Adrenal gland (tissue), 9 donors: ENCODE measurements at regions not wholly inside any gene's neighbourhood (a gene's known extent, or its start where the extent isn't known, plus 50 kb on each side); places are given as distances from the start of the nearest gene placed in this dataset.

Experiments
- DNase-seq, 7 donors: peaks; one replicate each; pipeline ENCODE4 v3.0.0-alpha.2; 2019 to 2020
- H3K27ac ChIP-seq, 5 donors: fragments of 200-600 bp; sonication (generic) in 4 of 5; 1 replicate in 3 of 5; 2 replicates in 2 of 5; pipeline versions ENCODE4 v1.5.1 to v1.8.0; 2016 to 2020; ENCODE audit warnings: mild to moderate bottlenecking in 1 of 5
- H3K27me3 ChIP-seq: fragments of 200-600 bp; 2 replicates; pipeline ENCODE4 v1.8.0; 2021
- H3K36me3 ChIP-seq, 2 donors: fragments of 200-600 bp; replicated peaks in 1 of 2; 1 replicate in 1 of 2; 2 replicates in 1 of 2; pipeline versions ENCODE4 v1.5.1 to v1.8.0; 2018 to 2022
- H3K4me1 ChIP-seq, 2 donors: fragments of 200-600 bp; replicated peaks in 1 of 2; 1 replicate in 1 of 2; 2 replicates in 1 of 2; pipeline versions ENCODE4 v1.5.1 to v1.8.0; 2018 to 2021
- H3K4me3 ChIP-seq, 4 donors: fragments of 200-600 bp; sonication (generic) in 3 of 4; one replicate each; pipeline ENCODE4 v1.5.1; 2016 to 2018
- H3K9me3 ChIP-seq, 3 donors: fragments of 200-600 bp; sonication (generic) in 1 of 3; replicated peaks in 1 of 3; 1 replicate in 2 of 3; 2 replicates in 1 of 3; pipeline versions ENCODE4 v1.5.1 to v1.8.0; 2016 to 2021
- CTCF ChIP-seq, 6 experiments: fragments of 450-650 bp in 4 of 6; fragments of 200-600 bp in 2 of 6; sonication (generic) in 1 of 6; IDR thresholded peaks; 1 replicate in 5 of 6; 2 replicates in 1 of 6; pipeline versions ENCODE4 v1.5.1 to v1.8.0; 2016 to 2021; ENCODE audit warnings: antibody characterized with exemption in 6 of 6, mild to moderate bottlenecking in 2 of 6, moderate library complexity in 1 of 6
- POLR2A ChIP-seq, 2 donors: fragments of 450-650 bp; IDR thresholded peaks; one replicate each; pipeline ENCODE4 v1.6.1; 2017; ENCODE audit warnings: antibody characterized with exemption in 2 of 2, mild to moderate bottlenecking in 2 of 2, moderate library complexity in 1 of 2
- WGBS, 4 donors: extraction: QIAGEN DNeasy Blood & Tissue Kit in 2 of 4; methylation state at CpG; one replicate each; pipeline versions ENCODE4 v1.1.5 to v1.1.7; 2013 to 2017; 5-methylcytosine and 5-hydroxymethylcytosine counted together
- intact Hi-C, 2 donors: fragments of 100-400 bp; cut with DNase I; formaldehyde crosslinking; loops; one replicate each; pipeline versions ENCODE4 v1.14.1 to v1.15.0; 2022 to 2023
- donor health status: healthy with polysubstance abuse.
- donor health status: Bipolar disorder and iron deficiency.
- donor health status: DM: yes; HTN: yes; CAD: no.
- donor health status: DM: no; HTN: no; CAD: no.
- donor health status: DM: no; HTN: no; CAD: no.

GRCh38 chr6:100235631-100236030 lies 229.1 kb downstream of the SIM1 start:
- no peak overlapping the region for H3K27ac ChIP-seq
- TF ChIP-seq POLR2A (IDR thresholded peaks at IDR 0.05) (no peak), CTCF (IDR thresholded peaks at IDR 0.05) (no peak)
- intact Hi-C loops, result no loop called here
- H3K27me3 ChIP-seq, result no peaks in the 10 kb centered on the region
- no peak for DNase-seq
- H3K4me3 ChIP-seq, result no peak overlapping the region
- no peaks in the 10 kb centered on the region for H3K9me3 ChIP-seq
- no peaks in the 10 kb centered on the region for H3K4me1 ChIP-seq
- no peaks in the 10 kb centered on the region for H3K36me3 ChIP-seq

GRCh38 chr6:100234625-100235024 lies 230.1 kb downstream of the SIM1 start:
- no peaks in the 10 kb centered on the region for H3K4me1 ChIP-seq
- TF ChIP-seq CTCF (IDR thresholded peaks at IDR 0.05), result no peak
- no peak for TF ChIP-seq POLR2A (IDR thresholded peaks at IDR 0.05)
- no peaks in the 10 kb centered on the region for H3K36me3 ChIP-seq
- no peaks in the 10 kb centered on the region for H3K27me3 ChIP-seq
- H3K4me3 ChIP-seq, result no peak overlapping the region
- H3K9me3 ChIP-seq, result no peaks in the 10 kb centered on the region
- DNase-seq, result no peak
- intact Hi-C loops, result no loop called here
- no peak overlapping the region for H3K27ac ChIP-seq
- WGBS, 4 donors, result 56 to 70% (median 61%) methylated on average over 3 of the region's 3 CpGs

- 86 to 92% (median 87%) methylated on average over 5 of the region's 5 CpGs for WGBS, 4 donors
- Histone ChIP-seq H3K36me3 (no peaks in the 10 kb centered on the region), H3K4me1 (peaks cover 0 to 7% of the 10 kb centered on the region in 2 donors), H3K27ac (no peak overlapping the region), H3K4me3 (no peak overlapping the region), H3K9me3 (no peaks in the 10 kb centered on the region), H3K27me3 (no peaks in the 10 kb centered on the region)
- intact Hi-C loops, result no loop called here
- TF ChIP-seq CTCF (IDR thresholded peaks at IDR 0.05), result no peak
- TF ChIP-seq POLR2A (IDR thresholded peaks at IDR 0.05), result no peak
- DNase-seq, result no peak
Observed at GRCh38 chr6:100232781-100233573, 231.7 kb downstream of the SIM1 start.

GRCh38 chr6:100230953-100231316 lies 233.8 kb downstream of the SIM1 start:
- no peak for DNase-seq
- H3K4me1 ChIP-seq, result peaks cover 0 to 7% of the 10 kb centered on the region in 2 donors
- intact Hi-C loops, result no loop called here
- H3K4me3 ChIP-seq, result no peak overlapping the region
- no peaks in the 10 kb centered on the region for H3K9me3 ChIP-seq
- TF ChIP-seq POLR2A (IDR thresholded peaks at IDR 0.05) (no peak), CTCF (IDR thresholded peaks at IDR 0.05) (no peak)
- no peaks in the 10 kb centered on the region for H3K36me3 ChIP-seq
- H3K27ac ChIP-seq, result no peak overlapping the region
- 87 to 100% (median 89%) methylated on average over 1 of the region's 1 CpG for WGBS, 4 donors
- H3K27me3 ChIP-seq, result no peaks in the 10 kb centered on the region
